ENCODE measurements at regions not wholly inside any gene's neighbourhood (a gene's known extent, or its start where the extent isn't known, plus 50 kb on each side); places are given as distances from the start of the nearest gene placed in this dataset.

GRCh38 chr10:2844925-2845324, 222.4 kb upstream of the PFKP start:
- H3K9me3 ChIP-seq (ENCODE audit: low read depth, low read length) = no peaks in the 10 kb centered on the region
- no peak overlapping the region for H2AFZ ChIP-seq (ENCODE audit: low read length)
- H3K27me3 ChIP-seq (ENCODE audit: insufficient read depth, low read length) = no peaks in the 10 kb centered on the region
- no peaks in the 10 kb centered on the region for H3K79me2 ChIP-seq (ENCODE audit: insufficient read depth, low read length)
- H4K20me1 ChIP-seq (ENCODE audit: insufficient read depth, low read length) = no peaks in the 10 kb centered on the region
- no peaks in the 10 kb centered on the region for H3K4me1 ChIP-seq (ENCODE audit: insufficient read depth, low read length)
- H3K27ac ChIP-seq (ENCODE audit: low read depth, low read length) = no peak overlapping the region
- no peak for DNase-seq (ENCODE audit: insufficient read length, low spot score, missing footprints)
- no peak overlapping the region for H3K4me3 ChIP-seq (ENCODE audit: insufficient read depth, low read length)
- TF ChIP-seq, protein P1, sequence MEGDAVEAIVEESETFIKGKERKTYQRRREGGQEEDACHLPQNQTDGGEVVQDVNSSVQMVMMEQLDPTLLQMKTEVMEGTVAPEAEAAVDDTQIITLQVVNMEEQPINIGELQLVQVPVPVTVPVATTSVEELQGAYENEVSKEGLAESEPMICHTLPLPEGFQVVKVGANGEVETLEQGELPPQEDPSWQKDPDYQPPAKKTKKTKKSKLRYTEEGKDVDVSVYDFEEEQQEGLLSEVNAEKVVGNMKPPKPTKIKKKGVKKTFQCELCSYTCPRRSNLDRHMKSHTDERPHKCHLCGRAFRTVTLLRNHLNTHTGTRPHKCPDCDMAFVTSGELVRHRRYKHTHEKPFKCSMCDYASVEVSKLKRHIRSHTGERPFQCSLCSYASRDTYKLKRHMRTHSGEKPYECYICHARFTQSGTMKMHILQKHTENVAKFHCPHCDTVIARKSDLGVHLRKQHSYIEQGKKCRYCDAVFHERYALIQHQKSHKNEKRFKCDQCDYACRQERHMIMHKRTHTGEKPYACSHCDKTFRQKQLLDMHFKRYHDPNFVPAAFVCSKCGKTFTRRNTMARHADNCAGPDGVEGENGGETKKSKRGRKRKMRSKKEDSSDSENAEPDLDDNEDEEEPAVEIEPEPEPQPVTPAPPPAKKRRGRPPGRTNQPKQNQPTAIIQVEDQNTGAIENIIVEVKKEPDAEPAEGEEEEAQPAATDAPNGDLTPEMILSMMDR (IDR thresholded peaks at IDR 0.05; ENCODE audit: extremely low read depth, low read depth, low read length) = no peak
- no peaks in the 10 kb centered on the region for H3K36me3 ChIP-seq (ENCODE audit: insufficient read depth, low read length)
- H3K4me2 ChIP-seq (ENCODE audit: insufficient read depth, low read length) = no peak overlapping the region

DNA sequence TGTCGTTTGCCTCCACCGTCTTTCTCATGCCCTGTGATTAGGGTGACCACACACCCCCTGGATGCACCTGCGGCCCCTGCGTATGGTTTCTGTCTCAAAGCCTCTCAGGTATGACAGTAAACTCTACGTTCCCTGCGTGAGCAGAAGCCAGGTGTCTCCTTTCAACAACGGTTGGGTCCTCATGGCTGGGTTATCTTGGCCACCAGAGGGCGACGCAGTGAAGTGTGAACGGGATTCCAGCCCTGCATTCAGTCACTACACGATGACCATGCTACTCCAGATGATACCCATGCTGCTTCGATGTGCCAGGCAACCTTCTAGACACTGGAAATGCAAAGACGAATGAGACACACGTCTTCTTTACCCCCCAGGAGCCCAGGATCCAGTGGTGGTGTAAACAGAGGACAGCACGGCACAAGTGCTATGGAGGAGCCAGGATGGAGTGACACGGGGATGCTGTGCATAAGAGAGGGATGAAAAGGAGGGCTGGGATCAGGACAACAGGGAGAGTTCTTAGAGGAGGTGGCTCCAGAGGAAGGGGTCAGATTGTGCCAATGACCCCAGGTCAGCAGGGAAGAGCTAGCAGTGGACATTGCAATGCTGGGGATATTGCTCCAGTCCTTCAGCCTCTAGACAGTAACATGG, 228.1 kb upstream of the PFKP start:
- Histone ChIP-seq H4K20me1 (ENCODE audit: insufficient read depth, low read length) (no peaks in the 10 kb centered on the region), H3K27me3 (ENCODE audit: insufficient read depth, low read length) (no peaks in the 10 kb centered on the region), H3K9me3 (ENCODE audit: low read depth, low read length) (no peaks in the 10 kb centered on the region), H3K4me1 (ENCODE audit: insufficient read depth, low read length) (no peaks in the 10 kb centered on the region), H3K4me2 (ENCODE audit: insufficient read depth, low read length) (no peak overlapping the region), H2AFZ (ENCODE audit: low read length) (no peak overlapping the region), H3K79me2 (ENCODE audit: insufficient read depth, low read length) (no peaks in the 10 kb centered on the region), H3K4me3 (ENCODE audit: insufficient read depth, low read length) (no peak overlapping the region), H3K27ac (ENCODE audit: low read depth, low read length) (no peak overlapping the region), H3K36me3 (ENCODE audit: insufficient read depth, low read length) (no peaks in the 10 kb centered on the region)
- DNase-seq (ENCODE audit: insufficient read length, low spot score, missing footprints) = peak; percentile 72
- TF ChIP-seq, protein P1 (IDR thresholded peaks at IDR 0.05; ENCODE audit: extremely low read depth, low read depth, low read length) = peak; percentile 52

GRCh38 chr10:2837674-2838073, 229.7 kb upstream of the PFKP start:
- Histone ChIP-seq H3K4me1 (ENCODE audit: insufficient read depth, low read length) (no peaks in the 10 kb centered on the region), H3K4me2 (ENCODE audit: insufficient read depth, low read length) (no peak overlapping the region), H3K36me3 (ENCODE audit: insufficient read depth, low read length) (no peaks in the 10 kb centered on the region), H3K4me3 (ENCODE audit: insufficient read depth, low read length) (no peak overlapping the region), H2AFZ (ENCODE audit: low read length) (no peak overlapping the region), H3K27me3 (ENCODE audit: insufficient read depth, low read length) (no peaks in the 10 kb centered on the region), H3K27ac (ENCODE audit: low read depth, low read length) (no peak overlapping the region), H3K9me3 (ENCODE audit: low read depth, low read length) (no peaks in the 10 kb centered on the region), H4K20me1 (ENCODE audit: insufficient read depth, low read length) (no peaks in the 10 kb centered on the region), H3K79me2 (ENCODE audit: insufficient read depth, low read length) (no peaks in the 10 kb centered on the region)
- TF ChIP-seq, protein P1 (IDR thresholded peaks at IDR 0.05; ENCODE audit: extremely low read depth, low read depth, low read length) = no peak
- DNase-seq (ENCODE audit: insufficient read length, low spot score, missing footprints) = no peak

- Histone ChIP-seq H3K79me2 (ENCODE audit: insufficient read depth, low read length) (no peaks in the 10 kb centered on the region), H3K4me3 (ENCODE audit: insufficient read depth, low read length) (no peak overlapping the region), H2AFZ (ENCODE audit: low read length) (no peak overlapping the region), H3K4me1 (ENCODE audit: insufficient read depth, low read length) (no peaks in the 10 kb centered on the region), H3K27me3 (ENCODE audit: insufficient read depth, low read length) (no peaks in the 10 kb centered on the region), H3K9me3 (ENCODE audit: low read depth, low read length) (no peaks in the 10 kb centered on the region), H3K4me2 (ENCODE audit: insufficient read depth, low read length) (no peak overlapping the region), H4K20me1 (ENCODE audit: insufficient read depth, low read length) (no peaks in the 10 kb centered on the region), H3K27ac (ENCODE audit: low read depth, low read length) (no peak overlapping the region), H3K36me3 (ENCODE audit: insufficient read depth, low read length) (no peaks in the 10 kb centered on the region)
- TF ChIP-seq, protein P1 (IDR thresholded peaks at IDR 0.05; ENCODE audit: extremely low read depth, low read depth, low read length) = no peak
- no peak for DNase-seq (ENCODE audit: insufficient read length, low spot score, missing footprints)
Observed at GRCh38 chr10:2836921-2837662, 230.3 kb upstream of the PFKP start.

All from osteoblast (primary cell).